Activated naive CD8-positive, alpha-beta T cell (primary cell): ENCODE measurements at regions not wholly inside any gene's neighbourhood (a gene's known extent, or its start where the extent isn't known, plus 50 kb on each side); places are given as distances from the start of the nearest gene placed in this dataset.
"Not testable (repeated sequence)": the region's sequence is repeated elsewhere in the genome, so short reads cannot be mapped to it uniquely, and the experiment has no call there.

Source experiments
- H3K27ac Mint-ChIP-seq: one replicate; pipeline ENCODE4 v1.8.0; 2021; ENCODE audit warnings: mixed read lengths
- H3K27me3 Mint-ChIP-seq: one replicate; pipeline ENCODE4 v1.8.0; 2021; ENCODE audit warnings: mixed read lengths
- H3K36me3 Mint-ChIP-seq: one replicate; pipeline ENCODE4 v1.8.0; 2021; ENCODE audit warnings: mixed read lengths
- H3K4me1 Mint-ChIP-seq: one replicate; pipeline ENCODE4 v1.8.0; 2021; ENCODE audit warnings: low read depth, mixed read lengths
- H3K4me3 Mint-ChIP-seq: one replicate; pipeline ENCODE4 v1.8.0; 2021; ENCODE audit warnings: mild to moderate bottlenecking, mixed read lengths
- H3K9me3 Mint-ChIP-seq: one replicate; pipeline ENCODE4 v1.8.0; 2021; ENCODE audit warnings: low read depth, mixed read lengths

DNA sequence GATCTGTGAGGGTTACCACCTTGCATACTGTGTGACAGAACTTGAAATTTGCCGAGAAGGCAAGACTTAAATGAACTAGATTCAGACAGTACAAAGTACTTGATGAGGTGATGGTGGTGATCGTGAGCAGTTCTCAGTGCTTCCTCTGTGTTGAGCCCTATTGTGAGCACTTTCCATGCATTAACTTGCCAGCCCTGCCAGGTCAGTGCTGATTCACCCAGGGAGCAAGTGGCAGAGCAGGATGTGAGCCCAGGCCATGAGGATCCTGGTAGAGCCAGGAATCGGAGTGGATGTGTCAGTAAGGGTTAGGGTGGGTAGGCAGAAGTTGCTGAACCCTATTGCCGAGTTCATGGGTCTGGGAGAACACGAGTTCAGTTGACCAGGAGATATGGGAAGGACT lies 4545.7 kb upstream of the TPTE start:
- H3K27ac Mint-ChIP-seq, H3K27me3 Mint-ChIP-seq, H3K4me1 Mint-ChIP-seq, H3K4me3 Mint-ChIP-seq, H3K9me3 Mint-ChIP-seq, H3K36me3 Mint-ChIP-seq: not testable (repeated sequence)

DNA sequence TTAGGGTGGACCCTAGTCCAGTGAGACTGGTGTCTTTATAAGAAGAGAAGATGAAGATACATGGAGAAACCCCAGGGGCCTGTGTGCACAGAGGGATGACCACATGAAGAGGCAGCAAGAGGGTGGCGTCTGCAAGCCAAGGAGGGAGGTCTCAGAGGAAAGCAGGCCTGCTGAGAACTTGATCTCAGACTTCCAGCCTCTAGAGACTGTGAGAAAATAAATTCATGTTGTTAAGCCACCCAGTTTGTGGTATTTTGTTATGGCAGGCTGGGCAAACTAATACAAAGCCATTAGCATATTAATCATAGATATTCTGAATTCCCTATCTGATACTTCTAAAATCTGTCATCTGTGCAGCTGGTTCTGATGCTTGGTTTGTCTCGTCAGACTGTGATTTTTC lies 4523.8 kb upstream of the TPTE start:
- H3K36me3 Mint-ChIP-seq, result not testable (repeated sequence)

DNA sequence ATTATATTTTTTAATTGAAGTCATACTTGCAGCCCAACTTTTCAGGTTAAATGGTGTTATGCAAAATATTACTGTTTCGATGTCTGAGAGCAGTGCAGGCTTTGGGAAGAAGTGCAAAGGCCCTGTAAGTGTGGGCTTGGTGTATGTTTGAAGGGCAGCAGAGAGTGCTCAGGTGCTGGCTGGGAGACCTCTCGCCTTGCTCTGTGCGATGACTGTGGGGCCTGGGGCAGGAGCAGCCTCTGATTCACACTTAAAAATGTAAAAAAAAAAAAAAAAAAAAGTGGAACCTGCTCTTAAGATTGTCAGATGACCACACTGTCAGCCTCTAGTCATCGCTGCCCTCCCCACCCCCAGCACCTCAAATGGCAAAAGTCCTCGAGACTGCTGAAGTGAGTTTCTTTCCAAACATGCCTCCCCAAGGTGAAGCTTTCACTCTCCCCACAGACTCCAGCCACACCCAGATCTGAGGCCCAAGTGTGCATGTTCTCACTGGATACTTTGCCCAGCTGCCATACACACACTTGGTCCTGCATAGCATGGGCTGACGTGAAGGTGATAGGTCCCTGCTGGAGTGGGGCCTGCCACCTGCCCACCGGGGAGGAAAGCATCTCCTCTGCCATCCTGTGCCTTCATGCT lies 4505.8 kb upstream of the TPTE start:
- H3K27ac Mint-ChIP-seq, H3K4me1 Mint-ChIP-seq, H3K4me3 Mint-ChIP-seq, H3K36me3 Mint-ChIP-seq, H3K9me3 Mint-ChIP-seq, H3K27me3 Mint-ChIP-seq: not testable (repeated sequence)

More for the DNA sequence above, 4523.8 kb upstream of the TPTE start:
- H3K4me1 Mint-ChIP-seq, H3K4me3 Mint-ChIP-seq, H3K9me3 Mint-ChIP-seq, H3K27me3 Mint-ChIP-seq, H3K27ac Mint-ChIP-seq: not testable (repeated sequence)

DNA sequence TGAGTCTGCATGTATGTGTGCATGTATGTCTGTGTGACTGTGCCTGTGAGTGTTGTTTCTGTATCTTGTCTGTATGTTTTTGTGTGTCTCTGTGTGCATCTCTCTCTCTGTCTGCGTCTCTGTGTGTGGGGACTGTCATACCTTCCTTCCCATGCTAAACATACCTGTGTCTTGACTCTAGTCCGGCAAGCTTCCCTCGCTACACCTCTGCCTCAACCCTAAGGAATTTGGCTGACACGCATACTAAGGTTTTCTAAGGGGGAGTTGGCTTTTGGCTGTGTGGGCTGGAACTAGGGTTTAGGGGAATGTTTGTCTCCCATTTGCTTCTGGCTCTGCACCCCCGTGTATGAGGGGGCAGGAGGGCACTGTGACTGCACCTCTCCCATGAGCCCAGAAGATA lies 4500.9 kb upstream of the TPTE start:
- H3K36me3 Mint-ChIP-seq, H3K4me1 Mint-ChIP-seq, H3K27me3 Mint-ChIP-seq: not testable (repeated sequence)

DNA sequence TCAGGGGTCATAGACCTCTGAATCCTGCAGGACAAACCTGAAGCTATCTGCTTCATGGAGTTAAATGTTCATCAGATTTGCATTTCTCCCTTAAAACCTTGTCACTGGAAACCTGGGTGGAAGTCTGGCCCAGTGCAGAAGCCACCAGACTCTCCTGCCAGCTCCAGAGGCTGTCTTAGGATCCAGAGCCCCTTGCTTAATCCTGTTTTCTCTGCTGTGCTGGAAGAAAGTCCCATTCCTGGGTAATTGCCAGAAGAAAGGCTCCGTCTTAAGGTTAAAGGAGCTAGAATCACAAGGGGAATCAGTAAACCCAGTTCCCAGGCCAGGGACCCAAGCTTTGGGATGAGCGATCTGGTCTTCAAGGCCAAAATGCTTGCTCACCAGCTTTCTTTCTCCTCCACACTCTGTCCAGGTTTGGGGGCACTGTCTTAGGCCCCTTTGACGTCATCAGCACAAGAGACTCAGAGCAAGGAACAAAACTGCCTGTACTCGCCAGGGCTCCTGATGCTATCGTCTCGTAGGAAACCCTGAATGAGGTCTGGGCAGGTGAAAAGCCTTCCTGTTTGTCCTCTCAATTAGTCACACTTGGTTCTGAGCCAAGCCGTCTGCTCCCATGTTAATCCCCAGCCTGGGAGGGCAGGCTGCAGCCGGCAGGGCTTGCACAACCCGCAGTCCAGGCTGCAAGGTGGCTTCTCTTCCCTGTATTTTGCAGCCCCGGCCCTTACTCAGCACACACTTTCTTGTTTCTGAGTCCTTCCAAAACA lies 4500.2 kb upstream of the TPTE start:
- not testable (repeated sequence) for H3K4me3 Mint-ChIP-seq, H3K27me3 Mint-ChIP-seq, H3K27ac Mint-ChIP-seq, H3K4me1 Mint-ChIP-seq, H3K9me3 Mint-ChIP-seq, H3K36me3 Mint-ChIP-seq

More for the DNA sequence above, 4500.9 kb upstream of the TPTE start:
- not testable (repeated sequence) for H3K27ac Mint-ChIP-seq, H3K4me3 Mint-ChIP-seq, H3K9me3 Mint-ChIP-seq

DNA sequence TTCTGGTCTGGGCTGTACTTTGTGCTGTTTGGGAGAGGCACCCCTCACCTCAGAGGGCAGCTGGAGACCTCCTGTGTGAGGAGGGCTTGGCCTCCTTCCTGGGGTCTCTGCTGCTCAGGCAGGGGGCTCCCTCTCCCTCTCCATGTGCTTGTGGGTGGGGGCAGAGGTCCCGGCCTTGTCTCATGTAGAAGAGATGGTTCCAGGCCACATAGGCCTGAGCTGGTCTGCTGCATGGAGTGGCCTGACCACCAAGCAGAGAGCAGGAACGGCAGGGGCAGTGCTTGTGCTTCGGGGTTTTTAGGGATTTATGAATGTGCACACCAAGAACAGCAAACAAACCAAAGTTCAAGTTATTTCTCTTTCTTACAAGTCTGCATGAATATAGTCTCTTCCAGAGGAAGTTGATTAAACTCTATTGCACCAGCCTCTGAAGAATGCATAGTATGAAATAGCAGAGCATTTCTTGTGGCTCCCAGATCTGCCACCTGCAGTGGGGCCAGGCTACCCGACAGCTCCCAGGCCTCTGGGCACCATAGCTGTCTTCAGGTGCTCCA lies 4499.6 kb upstream of the TPTE start:
- not testable (repeated sequence) for H3K4me3 Mint-ChIP-seq, H3K4me1 Mint-ChIP-seq, H3K9me3 Mint-ChIP-seq, H3K36me3 Mint-ChIP-seq, H3K27ac Mint-ChIP-seq, H3K27me3 Mint-ChIP-seq

DNA sequence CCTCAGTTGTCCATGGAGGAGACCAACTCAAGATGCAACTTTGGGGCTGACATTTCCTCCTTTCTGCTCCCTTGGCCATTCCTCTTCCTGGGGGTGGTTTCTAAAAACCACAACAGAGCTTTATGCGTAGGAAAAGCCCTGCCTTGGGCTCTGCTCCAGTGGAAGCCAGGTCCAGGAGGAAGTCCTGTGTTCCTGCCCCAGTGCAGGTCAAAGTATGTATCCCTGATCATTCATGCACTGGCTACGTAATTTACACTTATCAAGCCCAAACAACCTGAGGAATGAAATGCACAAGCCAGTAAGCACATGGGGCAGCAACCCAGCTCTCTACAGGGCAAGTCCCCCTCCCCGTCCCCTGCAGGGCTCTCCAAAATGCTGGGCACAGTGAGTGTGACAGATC lies 4498.1 kb upstream of the TPTE start:
- not testable (repeated sequence) for H3K27me3 Mint-ChIP-seq, H3K4me3 Mint-ChIP-seq, H3K36me3 Mint-ChIP-seq, H3K27ac Mint-ChIP-seq, H3K4me1 Mint-ChIP-seq, H3K9me3 Mint-ChIP-seq

DNA sequence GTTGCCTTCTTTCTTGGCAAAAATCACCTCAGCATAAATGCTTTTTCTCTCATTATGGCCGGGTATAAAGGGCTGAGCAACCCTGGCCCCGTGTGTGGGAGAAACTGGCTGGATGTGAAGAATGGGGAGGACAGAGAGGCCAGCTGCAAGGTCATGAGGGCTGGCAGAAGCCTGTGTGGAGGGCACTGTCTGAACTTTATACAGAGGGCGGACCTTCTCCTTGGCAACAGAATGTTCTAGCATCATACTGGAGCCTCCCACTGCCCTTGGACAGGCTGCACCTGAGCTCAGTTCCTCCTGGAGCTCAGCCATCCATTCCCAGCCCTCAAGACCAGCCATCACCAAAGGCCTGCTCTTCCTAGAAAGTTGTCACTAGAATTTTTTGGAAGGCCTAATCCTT lies 4496.2 kb upstream of the TPTE start:
- not testable (repeated sequence) for H3K27ac Mint-ChIP-seq, H3K9me3 Mint-ChIP-seq, H3K27me3 Mint-ChIP-seq, H3K4me3 Mint-ChIP-seq, H3K4me1 Mint-ChIP-seq, H3K36me3 Mint-ChIP-seq

DNA sequence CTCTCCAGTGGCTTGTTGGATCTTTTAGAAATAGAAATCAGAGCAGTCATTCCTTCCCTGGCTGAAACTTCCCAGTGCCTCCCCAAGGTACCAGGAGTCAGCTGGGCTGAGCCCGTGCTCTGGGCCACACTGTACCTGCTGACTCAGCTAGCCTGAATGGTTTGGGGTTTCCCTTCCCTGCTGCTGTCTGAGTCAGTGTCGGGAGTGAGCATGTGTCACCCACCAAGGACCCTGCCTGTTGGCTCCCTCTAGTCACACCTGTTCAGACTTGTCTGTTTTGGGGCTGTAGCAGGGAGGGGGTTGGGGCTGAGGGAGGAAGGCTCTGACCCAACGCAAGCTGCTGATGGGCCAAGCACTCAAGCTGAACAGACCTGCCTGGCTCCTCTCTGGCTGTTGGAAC lies 4493.9 kb upstream of the TPTE start:
- not testable (repeated sequence) for H3K9me3 Mint-ChIP-seq, H3K4me3 Mint-ChIP-seq, H3K27me3 Mint-ChIP-seq, H3K36me3 Mint-ChIP-seq, H3K4me1 Mint-ChIP-seq, H3K27ac Mint-ChIP-seq

DNA sequence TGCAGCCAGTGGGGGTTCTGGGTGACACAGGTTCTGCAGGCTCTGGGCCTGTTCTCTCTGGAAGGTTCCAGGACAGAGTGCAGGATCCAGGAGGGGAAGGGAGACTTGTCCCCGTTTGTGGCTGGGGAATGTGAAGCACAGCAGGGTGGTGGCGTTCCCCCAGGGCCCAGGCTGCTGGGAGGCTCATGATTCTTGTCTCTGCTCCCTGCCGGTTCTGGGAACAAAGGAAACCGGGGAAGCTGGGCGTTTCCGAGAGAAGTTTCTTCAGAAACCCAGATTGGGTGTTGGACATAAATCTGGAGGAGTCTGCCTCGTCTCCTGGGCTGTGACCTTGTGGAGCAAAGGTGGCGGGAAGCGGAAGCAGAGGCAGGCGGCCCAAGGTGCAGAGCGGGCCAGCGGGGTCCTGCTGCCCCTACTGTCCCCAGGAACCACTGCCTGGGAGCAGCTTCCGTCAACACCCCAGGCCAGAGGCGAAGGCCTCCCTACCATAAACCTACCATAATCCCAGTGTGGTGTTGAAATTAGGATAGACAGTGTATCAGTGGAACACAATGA lies 4487.2 kb upstream of the TPTE start:
- H3K36me3 Mint-ChIP-seq, H3K9me3 Mint-ChIP-seq, H3K4me1 Mint-ChIP-seq, H3K27me3 Mint-ChIP-seq, H3K27ac Mint-ChIP-seq, H3K4me3 Mint-ChIP-seq: not testable (repeated sequence)

DNA sequence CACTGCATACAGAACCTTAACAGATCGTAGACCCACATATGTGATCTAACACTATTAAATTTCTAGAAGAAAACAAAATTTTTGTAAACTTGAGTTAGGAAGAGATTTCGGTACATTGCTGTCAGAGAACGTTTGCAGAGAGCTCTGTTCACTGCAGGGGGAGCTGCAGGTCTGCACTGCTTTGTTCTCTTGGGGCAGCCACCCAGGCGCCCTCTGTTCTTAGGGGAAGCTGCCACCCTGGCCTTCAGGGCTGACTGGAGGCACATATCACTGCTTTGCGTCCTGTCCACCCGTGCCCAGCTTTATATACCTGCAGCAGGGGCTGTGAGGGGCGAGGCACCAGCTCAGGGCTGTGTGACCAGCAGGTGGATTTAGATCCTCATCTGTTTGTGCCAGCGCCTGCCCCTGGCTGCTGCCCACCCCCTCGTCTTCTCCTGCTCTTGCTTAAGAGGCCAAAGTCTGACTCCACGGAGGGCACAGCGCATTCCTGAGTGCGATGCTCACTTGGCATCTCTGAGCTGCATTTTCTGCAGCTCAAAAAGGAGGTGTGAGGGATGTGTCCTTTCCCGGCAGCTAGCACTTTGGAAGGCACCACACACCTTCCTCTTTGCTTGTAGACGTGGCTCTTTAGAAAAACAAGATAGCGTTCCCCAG lies 4486.4 kb upstream of the TPTE start:
- H3K27ac Mint-ChIP-seq, H3K4me1 Mint-ChIP-seq, H3K4me3 Mint-ChIP-seq, H3K9me3 Mint-ChIP-seq, H3K27me3 Mint-ChIP-seq, H3K36me3 Mint-ChIP-seq: not testable (repeated sequence)

DNA sequence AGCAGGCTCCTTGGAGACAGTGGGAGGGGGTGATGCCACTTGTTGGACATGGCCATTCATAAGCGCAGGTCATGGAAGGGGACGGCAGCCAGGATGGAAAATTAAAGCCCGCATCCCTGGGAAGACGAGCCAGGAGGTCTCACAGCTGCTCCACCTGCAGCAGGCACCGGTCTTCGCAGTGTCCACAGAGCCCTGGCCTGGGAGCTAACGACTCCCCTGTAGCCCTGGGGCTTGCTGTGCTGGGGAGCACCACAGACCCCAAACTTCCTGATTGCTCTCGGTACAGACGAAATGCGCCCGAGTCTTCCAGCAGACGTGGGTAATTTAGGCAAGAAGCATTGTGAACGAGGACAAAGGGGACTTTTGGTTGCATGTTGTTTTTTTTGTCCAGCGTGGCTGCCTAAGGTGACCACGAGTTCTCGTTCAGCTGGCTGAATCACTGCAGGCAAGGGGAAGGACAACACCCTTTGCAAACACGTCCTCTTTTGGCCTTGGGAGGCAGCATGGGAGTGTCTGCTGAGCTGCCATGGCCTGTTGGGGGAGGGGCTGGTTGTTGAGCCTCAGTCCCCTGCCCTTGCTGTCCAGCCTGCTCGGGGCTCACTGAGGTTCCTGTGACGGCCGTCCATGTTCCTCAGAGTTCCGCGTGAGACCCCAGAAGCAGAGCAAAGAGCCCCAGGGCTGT lies 4485.8 kb upstream of the TPTE start:
- not testable (repeated sequence) for H3K27me3 Mint-ChIP-seq, H3K36me3 Mint-ChIP-seq, H3K9me3 Mint-ChIP-seq, H3K4me3 Mint-ChIP-seq, H3K4me1 Mint-ChIP-seq, H3K27ac Mint-ChIP-seq

DNA sequence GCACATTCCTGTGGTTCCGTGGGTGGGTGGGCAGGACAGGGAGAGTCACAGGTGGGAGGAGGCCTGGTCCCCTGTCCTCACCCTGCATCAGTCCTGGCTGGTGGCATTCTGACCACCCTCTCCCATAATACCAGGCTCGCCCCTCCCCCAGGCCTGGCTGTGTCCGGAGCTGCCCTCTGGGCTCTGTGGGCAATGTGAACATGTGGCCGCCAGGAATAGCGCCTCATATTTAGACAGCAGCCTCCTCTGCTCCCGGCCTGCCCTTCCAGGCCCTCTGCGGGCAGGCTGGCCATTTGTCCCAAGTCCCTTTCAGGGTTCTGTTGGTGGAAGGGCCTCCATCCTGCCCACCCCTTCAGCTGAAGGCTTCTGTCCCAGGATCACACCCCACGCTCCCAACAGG lies 4482.2 kb upstream of the TPTE start:
- H3K4me3 Mint-ChIP-seq, H3K9me3 Mint-ChIP-seq, H3K27ac Mint-ChIP-seq, H3K27me3 Mint-ChIP-seq, H3K36me3 Mint-ChIP-seq, H3K4me1 Mint-ChIP-seq: not testable (repeated sequence)

DNA sequence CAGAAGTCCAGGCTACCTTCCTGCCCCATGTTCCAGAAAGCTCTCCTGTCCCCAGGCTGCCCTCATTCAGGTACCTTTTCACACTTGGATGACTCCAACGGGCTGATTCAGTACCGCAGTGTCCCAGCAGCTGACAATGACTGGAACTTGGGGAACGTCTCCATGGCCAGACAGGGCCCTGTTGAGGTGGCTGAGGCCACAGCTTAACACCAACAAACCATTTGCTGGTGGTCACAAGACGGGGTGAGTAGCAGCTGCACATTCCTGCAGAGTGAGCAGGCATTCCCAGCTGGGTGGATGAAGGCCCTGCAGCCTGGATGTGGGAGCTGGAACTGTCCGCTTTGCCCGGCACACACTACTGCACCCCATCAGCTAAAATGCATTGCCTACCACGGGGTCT lies 4481.3 kb upstream of the TPTE start:
- not testable (repeated sequence) for H3K9me3 Mint-ChIP-seq, H3K36me3 Mint-ChIP-seq, H3K4me3 Mint-ChIP-seq, H3K27me3 Mint-ChIP-seq, H3K4me1 Mint-ChIP-seq, H3K27ac Mint-ChIP-seq
